ENCODE measurements at regions not wholly inside any gene's neighbourhood (a gene's known extent, or its start where the extent isn't known, plus 50 kb on each side); places are given as distances from the start of the nearest gene placed in this dataset.

GRCh38 chr10:35906155-35906554 is 264.1 kb upstream of the FZD8 start:
- TF ChIP-seq CTCF (IDR thresholded peaks at IDR 0.05) (no peak), EP300 (IDR thresholded peaks at IDR 0.05) (no peak), POLR2AphosphoS5 (IDR thresholded peaks at IDR 0.05) (no peak), POLR2A (IDR thresholded peaks at IDR 0.05) (no peak)
